ENCODE measurements at regions not wholly inside any gene's neighbourhood (a gene's known extent, or its start where the extent isn't known, plus 50 kb on each side); places are given as distances from the start of the nearest gene placed in this dataset.

- TF ChIP-seq, protein P1, sequence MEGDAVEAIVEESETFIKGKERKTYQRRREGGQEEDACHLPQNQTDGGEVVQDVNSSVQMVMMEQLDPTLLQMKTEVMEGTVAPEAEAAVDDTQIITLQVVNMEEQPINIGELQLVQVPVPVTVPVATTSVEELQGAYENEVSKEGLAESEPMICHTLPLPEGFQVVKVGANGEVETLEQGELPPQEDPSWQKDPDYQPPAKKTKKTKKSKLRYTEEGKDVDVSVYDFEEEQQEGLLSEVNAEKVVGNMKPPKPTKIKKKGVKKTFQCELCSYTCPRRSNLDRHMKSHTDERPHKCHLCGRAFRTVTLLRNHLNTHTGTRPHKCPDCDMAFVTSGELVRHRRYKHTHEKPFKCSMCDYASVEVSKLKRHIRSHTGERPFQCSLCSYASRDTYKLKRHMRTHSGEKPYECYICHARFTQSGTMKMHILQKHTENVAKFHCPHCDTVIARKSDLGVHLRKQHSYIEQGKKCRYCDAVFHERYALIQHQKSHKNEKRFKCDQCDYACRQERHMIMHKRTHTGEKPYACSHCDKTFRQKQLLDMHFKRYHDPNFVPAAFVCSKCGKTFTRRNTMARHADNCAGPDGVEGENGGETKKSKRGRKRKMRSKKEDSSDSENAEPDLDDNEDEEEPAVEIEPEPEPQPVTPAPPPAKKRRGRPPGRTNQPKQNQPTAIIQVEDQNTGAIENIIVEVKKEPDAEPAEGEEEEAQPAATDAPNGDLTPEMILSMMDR (IDR thresholded peaks at IDR 0.05), result no peak
- H3K36me3 ChIP-seq (ENCODE audit: low read depth), result no peaks in the 10 kb centered on the region
- ATAC-seq (no peak), DNase-seq (no peak)
- H3K9me3 ChIP-seq, result no peaks in the 10 kb centered on the region
- intact Hi-C loops (cut with DNase I, micrococcal nuclease), result no loop called here
- H3K4me1 ChIP-seq (ENCODE audit: low read depth), result peaks cover 12% of the 10 kb centered on the region
- no peak overlapping the region for H3K4me3 ChIP-seq
These were observed 96.9 kb upstream of the TSC22D2 start for GRCh38 chr3:150311156-150311555.

GRCh38 chr3:150309557-150309956 lies 98.5 kb upstream of the TSC22D2 start:
- TF ChIP-seq, protein P1 (IDR thresholded peaks at IDR 0.05), result no peak
- intact Hi-C loops (cut with DNase I, micrococcal nuclease), result no loop called here
- no peaks in the 10 kb centered on the region for H3K36me3 ChIP-seq (ENCODE audit: low read depth)
- no peak overlapping the region for H3K4me3 ChIP-seq
- ATAC-seq (no peak), DNase-seq (no peak)
- H3K9me3 ChIP-seq, result no peaks in the 10 kb centered on the region
- H3K4me1 ChIP-seq (ENCODE audit: low read depth), result peaks cover 12% of the 10 kb centered on the region

GRCh38 chr3:150309257-150309542 lies 98.9 kb upstream of the TSC22D2 start:
- no peak for ATAC-seq
- Histone ChIP-seq H3K4me3 (no peak overlapping the region), H3K4me1 (ENCODE audit: low read depth) (peaks cover 12% of the 10 kb centered on the region), H3K9me3 (no peaks in the 10 kb centered on the region), H3K36me3 (ENCODE audit: low read depth) (no peaks in the 10 kb centered on the region)
- intact Hi-C loops (cut with DNase I, micrococcal nuclease), result no loop called here
- no peak for DNase-seq
- TF ChIP-seq, protein P1 (IDR thresholded peaks at IDR 0.05), result no peak

- no peaks in the 10 kb centered on the region for H3K9me3 ChIP-seq
- peak; percentile 42 to 79 (median 49) for DNase-seq
- TF ChIP-seq, protein P1 (IDR thresholded peaks at IDR 0.05), result no peak
- peak; percentile 96 for ATAC-seq
- H3K36me3 ChIP-seq (ENCODE audit: low read depth), result no peaks in the 10 kb centered on the region
- H3K4me1 ChIP-seq (ENCODE audit: low read depth), result peaks cover 11% of the 10 kb centered on the region
- intact Hi-C loops (cut with DNase I, micrococcal nuclease), result no loop called here
- no peak overlapping the region for H3K4me3 ChIP-seq
These were observed 99.4 kb upstream of the TSC22D2 start for GRCh38 chr3:150308481-150309256.

DNA sequence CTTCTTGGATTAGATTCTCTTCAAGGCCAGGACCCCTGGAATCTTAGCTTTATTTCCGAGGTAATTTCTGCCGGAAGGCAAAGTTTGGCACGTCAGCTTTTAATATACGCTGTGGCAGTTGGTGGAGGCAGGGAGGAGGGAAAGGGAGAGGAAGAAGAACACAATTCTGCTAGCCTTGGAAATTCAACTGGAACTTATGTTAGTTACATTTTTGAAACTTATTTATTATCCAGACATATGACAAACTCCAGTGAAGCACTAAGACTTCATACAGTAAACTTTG lies 100.1 kb upstream of the TSC22D2 start:
- DNase-seq (no peak), ATAC-seq (no peak)
- peaks cover 9% of the 10 kb centered on the region for H3K4me1 ChIP-seq (ENCODE audit: low read depth)
- H3K4me3 ChIP-seq, result no peak overlapping the region
- TF ChIP-seq, protein P1 (IDR thresholded peaks at IDR 0.05), result no peak
- no peaks in the 10 kb centered on the region for H3K36me3 ChIP-seq (ENCODE audit: low read depth)
- intact Hi-C loops (cut with DNase I, micrococcal nuclease), result no loop called here
- H3K9me3 ChIP-seq, result no peaks in the 10 kb centered on the region
